ENCODE measurements at regions not wholly inside any gene's neighbourhood (a gene's known extent, or its start where the extent isn't known, plus 50 kb on each side); places are given as distances from the start of the nearest gene placed in this dataset.

DNA sequence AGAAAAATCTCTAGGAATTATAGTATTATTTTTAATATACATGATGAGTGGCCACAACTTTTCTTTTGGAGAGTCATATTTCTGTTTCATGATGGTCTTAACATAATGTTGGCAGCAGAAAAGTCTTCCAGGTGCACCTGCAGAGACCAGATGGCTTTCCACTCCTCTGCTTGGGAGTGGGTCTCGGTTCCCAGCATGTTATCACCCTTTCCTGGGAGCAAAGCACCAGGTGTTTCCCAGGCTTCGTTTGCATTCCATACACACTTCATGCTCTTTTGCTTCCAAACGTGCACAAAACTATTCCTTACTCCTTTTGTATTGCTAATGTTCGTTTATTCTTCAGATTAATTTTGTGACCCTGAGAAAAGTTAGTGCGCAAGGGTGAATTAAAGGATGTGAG, 305.2 kb downstream of the CDH2 start:
- H3K27me3 Mint-ChIP-seq (ENCODE audit: unreplicated experiment): no peaks in the 10 kb centered on the region
- no peak overlapping the region for H3K27ac Mint-ChIP-seq (ENCODE audit: unreplicated experiment)

DNA sequence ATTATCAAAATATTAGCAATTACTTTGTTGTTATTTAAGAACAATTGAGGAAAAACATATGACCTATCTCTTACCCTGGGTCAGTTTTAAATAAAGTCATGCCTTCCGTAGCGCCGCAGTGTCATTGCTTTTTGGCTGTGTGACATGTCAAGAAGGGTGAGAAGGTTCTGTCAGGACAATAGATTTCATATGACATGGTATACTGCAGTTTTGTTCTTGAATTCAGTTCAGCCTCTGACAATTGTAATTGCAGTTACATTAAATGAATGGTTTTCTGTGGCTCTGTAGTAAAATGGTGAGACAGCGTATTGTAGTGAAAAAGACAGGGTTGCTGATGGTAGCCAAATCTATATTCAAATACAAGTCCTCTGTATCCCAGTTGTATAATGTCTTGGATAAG, 307.2 kb downstream of the CDH2 start:
- peaks cover 7% of the 10 kb centered on the region for H3K4me1 Mint-ChIP-seq (ENCODE audit: low read depth, unreplicated experiment)
- no peaks in the 10 kb centered on the region for H3K36me3 Mint-ChIP-seq (ENCODE audit: unreplicated experiment)
- DNase-seq: no peak
- no peaks in the 10 kb centered on the region for H3K9me3 Mint-ChIP-seq (ENCODE audit: unreplicated experiment)
- H3K27me3 Mint-ChIP-seq (ENCODE audit: unreplicated experiment): no peaks in the 10 kb centered on the region
- H3K27ac Mint-ChIP-seq (ENCODE audit: unreplicated experiment): no peak overlapping the region
- TF ChIP-seq, protein P1, sequence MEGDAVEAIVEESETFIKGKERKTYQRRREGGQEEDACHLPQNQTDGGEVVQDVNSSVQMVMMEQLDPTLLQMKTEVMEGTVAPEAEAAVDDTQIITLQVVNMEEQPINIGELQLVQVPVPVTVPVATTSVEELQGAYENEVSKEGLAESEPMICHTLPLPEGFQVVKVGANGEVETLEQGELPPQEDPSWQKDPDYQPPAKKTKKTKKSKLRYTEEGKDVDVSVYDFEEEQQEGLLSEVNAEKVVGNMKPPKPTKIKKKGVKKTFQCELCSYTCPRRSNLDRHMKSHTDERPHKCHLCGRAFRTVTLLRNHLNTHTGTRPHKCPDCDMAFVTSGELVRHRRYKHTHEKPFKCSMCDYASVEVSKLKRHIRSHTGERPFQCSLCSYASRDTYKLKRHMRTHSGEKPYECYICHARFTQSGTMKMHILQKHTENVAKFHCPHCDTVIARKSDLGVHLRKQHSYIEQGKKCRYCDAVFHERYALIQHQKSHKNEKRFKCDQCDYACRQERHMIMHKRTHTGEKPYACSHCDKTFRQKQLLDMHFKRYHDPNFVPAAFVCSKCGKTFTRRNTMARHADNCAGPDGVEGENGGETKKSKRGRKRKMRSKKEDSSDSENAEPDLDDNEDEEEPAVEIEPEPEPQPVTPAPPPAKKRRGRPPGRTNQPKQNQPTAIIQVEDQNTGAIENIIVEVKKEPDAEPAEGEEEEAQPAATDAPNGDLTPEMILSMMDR (IDR thresholded peaks at IDR 0.05; ENCODE audit: partially characterized antibody, unreplicated experiment): no peak
- no peak overlapping the region for H3K4me3 Mint-ChIP-seq (ENCODE audit: unreplicated experiment)

More for the DNA sequence above, 305.2 kb downstream of the CDH2 start:
- Mint-ChIP-seq H3K4me3 (ENCODE audit: unreplicated experiment) (no peak overlapping the region), H3K9me3 (ENCODE audit: unreplicated experiment) (no peaks in the 10 kb centered on the region), H3K36me3 (ENCODE audit: unreplicated experiment) (no peaks in the 10 kb centered on the region), H3K4me1 (ENCODE audit: low read depth, unreplicated experiment) (peaks cover 7% of the 10 kb centered on the region)
- DNase-seq: no peak
- TF ChIP-seq, protein P1 (IDR thresholded peaks at IDR 0.05; ENCODE audit: partially characterized antibody, unreplicated experiment): no peak

DNA sequence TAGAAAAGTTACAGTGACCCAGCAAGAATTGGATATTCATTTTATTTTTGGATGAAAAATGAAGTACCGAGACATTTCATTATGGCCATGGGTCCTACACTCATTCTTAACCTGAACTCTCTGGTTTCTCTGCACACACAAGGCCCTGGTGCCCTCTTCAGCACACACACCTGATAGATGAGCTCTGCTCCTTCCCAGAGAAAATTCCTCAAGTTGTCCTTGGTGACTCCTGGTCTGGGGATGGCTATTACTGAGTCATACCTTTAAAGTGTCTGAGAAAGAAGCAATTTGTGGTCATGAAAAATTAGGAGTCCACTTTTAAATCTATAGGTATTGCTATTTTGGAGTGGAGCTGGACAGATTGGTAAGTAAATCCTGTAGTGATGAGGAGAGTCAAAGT, 311.5 kb downstream of the CDH2 start:
- no peaks in the 10 kb centered on the region for H3K9me3 Mint-ChIP-seq (ENCODE audit: unreplicated experiment)
- H3K36me3 Mint-ChIP-seq (ENCODE audit: unreplicated experiment): no peaks in the 10 kb centered on the region
- no peak overlapping the region for H3K27ac Mint-ChIP-seq (ENCODE audit: unreplicated experiment)
- H3K27me3 Mint-ChIP-seq (ENCODE audit: unreplicated experiment): no peaks in the 10 kb centered on the region
- H3K4me3 Mint-ChIP-seq (ENCODE audit: unreplicated experiment): no peak overlapping the region
- H3K4me1 Mint-ChIP-seq (ENCODE audit: low read depth, unreplicated experiment): peaks cover 8% of the 10 kb centered on the region
- TF ChIP-seq, protein P1 (IDR thresholded peaks at IDR 0.05; ENCODE audit: partially characterized antibody, unreplicated experiment): no peak
- DNase-seq: no peak

DNA sequence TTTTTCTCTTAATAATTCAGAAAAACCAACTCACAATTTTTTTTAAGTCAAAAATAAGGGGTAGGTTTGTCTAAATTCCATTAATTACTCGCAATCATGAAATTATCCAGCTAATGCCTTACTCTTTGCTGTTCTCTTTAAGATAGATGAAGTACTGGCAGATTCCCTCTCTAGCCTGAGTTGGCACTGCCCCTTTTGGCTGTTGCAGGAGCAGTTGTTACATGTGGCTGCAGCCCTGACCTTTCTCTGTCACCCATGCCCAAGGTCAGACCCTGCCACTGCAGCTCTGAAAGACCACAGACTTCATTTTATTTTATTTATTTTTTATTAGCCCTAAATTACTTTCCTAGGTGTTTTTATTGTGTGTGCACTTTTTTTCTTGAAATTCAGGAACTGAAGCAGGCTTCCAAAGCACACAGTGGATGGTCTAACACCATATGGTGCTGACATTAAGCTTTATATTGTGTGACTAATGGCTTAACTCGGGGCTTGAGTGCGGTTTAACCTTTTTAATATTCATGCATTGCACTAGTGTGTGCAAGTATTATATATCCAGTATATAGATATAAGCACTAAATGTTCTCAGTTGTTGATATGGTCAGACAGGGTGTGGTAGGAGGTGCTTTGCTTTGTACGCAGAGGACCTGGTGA, 313.0 kb downstream of the CDH2 start:
- no peak for DNase-seq
- no peaks in the 10 kb centered on the region for H3K36me3 Mint-ChIP-seq (ENCODE audit: unreplicated experiment)
- H3K9me3 Mint-ChIP-seq (ENCODE audit: unreplicated experiment): no peaks in the 10 kb centered on the region
- H3K4me1 Mint-ChIP-seq (ENCODE audit: low read depth, unreplicated experiment): peaks cover 8% of the 10 kb centered on the region
- no peak overlapping the region for H3K27ac Mint-ChIP-seq (ENCODE audit: unreplicated experiment)
- H3K4me3 Mint-ChIP-seq (ENCODE audit: unreplicated experiment): no peak overlapping the region
- no peaks in the 10 kb centered on the region for H3K27me3 Mint-ChIP-seq (ENCODE audit: unreplicated experiment)
- TF ChIP-seq, protein P1 (IDR thresholded peaks at IDR 0.05; ENCODE audit: partially characterized antibody, unreplicated experiment): no peak

DNA sequence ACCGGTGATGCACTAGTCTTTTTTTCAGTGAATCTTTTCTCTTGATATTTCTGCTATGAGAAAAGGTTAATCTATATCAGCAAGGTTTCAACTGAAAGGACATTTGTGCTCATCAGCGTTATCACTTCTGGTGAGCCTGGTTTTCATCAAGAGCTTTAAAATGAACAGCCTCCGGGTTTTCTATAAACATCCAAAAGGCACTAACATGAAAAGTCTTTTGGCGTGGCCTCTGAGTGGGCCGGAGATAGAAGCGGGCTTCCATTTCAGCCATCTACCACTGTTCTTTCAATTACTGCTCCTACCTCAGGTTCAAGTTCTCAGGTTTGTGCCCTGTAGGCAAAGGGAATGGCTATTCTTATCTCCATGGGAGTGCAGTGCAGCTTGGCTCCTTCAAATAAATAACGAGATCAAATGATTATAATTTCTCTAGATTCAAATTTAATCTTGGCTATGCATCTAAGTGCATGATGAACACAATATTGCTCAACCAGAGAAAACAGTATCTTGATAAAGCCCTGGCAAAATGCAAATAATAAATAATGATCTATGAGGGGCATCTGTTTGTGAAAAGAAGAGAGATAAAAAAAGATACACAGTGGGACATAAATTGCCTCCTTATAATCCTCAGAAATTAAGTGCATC, 314.8 kb downstream of the CDH2 start:
- Mint-ChIP-seq H3K36me3 (ENCODE audit: unreplicated experiment) (no peaks in the 10 kb centered on the region), H3K27me3 (ENCODE audit: unreplicated experiment) (no peaks in the 10 kb centered on the region), H3K9me3 (ENCODE audit: unreplicated experiment) (no peaks in the 10 kb centered on the region), H3K4me1 (ENCODE audit: low read depth, unreplicated experiment) (peaks cover 8% of the 10 kb centered on the region), H3K27ac (ENCODE audit: unreplicated experiment) (no peak overlapping the region), H3K4me3 (ENCODE audit: unreplicated experiment) (no peak overlapping the region)
- TF ChIP-seq, protein P1 (IDR thresholded peaks at IDR 0.05; ENCODE audit: partially characterized antibody, unreplicated experiment): no peak
- DNase-seq: no peak

Data from glutamatergic neuron (in vitro differentiated cells).